ENCODE measurements at regions not wholly inside any gene's neighbourhood (a gene's known extent, or its start where the extent isn't known, plus 50 kb on each side); places are given as distances from the start of the nearest gene placed in this dataset.

DNA sequence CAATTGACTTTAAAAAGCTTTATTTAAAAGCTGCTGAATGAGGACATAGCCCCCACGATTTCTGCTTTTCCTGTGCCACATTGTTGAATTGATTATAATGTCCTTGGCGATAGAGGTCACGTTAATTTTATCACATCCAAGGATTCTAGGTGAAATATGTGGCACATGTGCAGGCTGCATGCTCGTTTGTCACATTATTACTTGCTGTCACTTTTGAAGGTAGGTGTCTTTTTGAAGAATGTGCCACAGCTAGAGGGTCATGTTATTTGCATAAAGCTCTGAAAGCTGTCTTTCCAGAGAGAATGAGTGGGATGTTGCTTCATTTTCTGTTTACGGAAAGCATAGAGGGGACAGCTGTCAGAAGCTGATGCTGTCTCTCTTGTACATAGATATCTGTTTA, 927.6 kb upstream of the ATXN8OS start:
- no peak overlapping the region for H3K4me3 ChIP-seq
- TF ChIP-seq, protein P1, sequence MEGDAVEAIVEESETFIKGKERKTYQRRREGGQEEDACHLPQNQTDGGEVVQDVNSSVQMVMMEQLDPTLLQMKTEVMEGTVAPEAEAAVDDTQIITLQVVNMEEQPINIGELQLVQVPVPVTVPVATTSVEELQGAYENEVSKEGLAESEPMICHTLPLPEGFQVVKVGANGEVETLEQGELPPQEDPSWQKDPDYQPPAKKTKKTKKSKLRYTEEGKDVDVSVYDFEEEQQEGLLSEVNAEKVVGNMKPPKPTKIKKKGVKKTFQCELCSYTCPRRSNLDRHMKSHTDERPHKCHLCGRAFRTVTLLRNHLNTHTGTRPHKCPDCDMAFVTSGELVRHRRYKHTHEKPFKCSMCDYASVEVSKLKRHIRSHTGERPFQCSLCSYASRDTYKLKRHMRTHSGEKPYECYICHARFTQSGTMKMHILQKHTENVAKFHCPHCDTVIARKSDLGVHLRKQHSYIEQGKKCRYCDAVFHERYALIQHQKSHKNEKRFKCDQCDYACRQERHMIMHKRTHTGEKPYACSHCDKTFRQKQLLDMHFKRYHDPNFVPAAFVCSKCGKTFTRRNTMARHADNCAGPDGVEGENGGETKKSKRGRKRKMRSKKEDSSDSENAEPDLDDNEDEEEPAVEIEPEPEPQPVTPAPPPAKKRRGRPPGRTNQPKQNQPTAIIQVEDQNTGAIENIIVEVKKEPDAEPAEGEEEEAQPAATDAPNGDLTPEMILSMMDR (IDR thresholded peaks at IDR 0.05): no peak
- no peak for TF ChIP-seq POLR2A (IDR thresholded peaks at IDR 0.05)
- TF ChIP-seq POLR2AphosphoS5 (IDR thresholded peaks at IDR 0.05): no peak
- no peak for TF ChIP-seq EP300 (IDR thresholded peaks at IDR 0.05; ENCODE audit: low read depth)
- no peak for DNase-seq
- no peaks in the 10 kb centered on the region for H3K4me1 ChIP-seq
- WGBS, 2 donors (ENCODE audit: low coverage in 1 of 2): 65 to 71% methylated on average over 3 to 5 of the region's 5 CpGs
- no peak overlapping the region for H3K27ac ChIP-seq
- no peaks in the 10 kb centered on the region for H3K27me3 ChIP-seq
- in situ Hi-C loops (cut with MboI; ENCODE audit: low pct_ligation_motif_present in 1 of 4, low pct_unique_long_range_greater_than_20kb in 1 of 4, low sequenced_read_pairs in 3 of 4): no loop called here
- intact Hi-C loops (cut with DNase I; ENCODE audit: low total_unique reads): no loop called here
- H3K9me3 ChIP-seq: no peaks in the 10 kb centered on the region
- no peaks in the 10 kb centered on the region for H3K36me3 ChIP-seq

DNA sequence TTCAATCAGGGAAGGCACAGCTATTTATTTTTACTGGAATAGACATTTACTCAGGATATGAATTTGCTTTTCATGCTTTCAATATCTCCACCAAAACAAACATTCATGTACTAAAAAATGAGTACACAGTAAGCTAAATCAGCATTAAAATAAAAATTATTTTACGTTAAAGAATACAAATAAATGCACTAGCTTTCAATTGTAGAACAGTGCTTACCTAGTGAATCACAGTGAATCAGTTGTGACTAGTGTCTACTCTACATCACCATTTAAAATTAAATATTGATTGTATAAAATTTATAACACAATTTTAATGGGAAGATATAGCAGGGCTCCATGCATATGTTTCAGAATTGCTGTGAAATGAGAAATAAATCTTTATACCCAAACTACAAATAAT, 929.6 kb upstream of the ATXN8OS start:
- in situ Hi-C loops (cut with MboI; ENCODE audit: low pct_ligation_motif_present in 1 of 4, low pct_unique_long_range_greater_than_20kb in 1 of 4, low sequenced_read_pairs in 3 of 4): no loop called here
- intact Hi-C loops (cut with DNase I; ENCODE audit: low total_unique reads): no loop called here

DNA sequence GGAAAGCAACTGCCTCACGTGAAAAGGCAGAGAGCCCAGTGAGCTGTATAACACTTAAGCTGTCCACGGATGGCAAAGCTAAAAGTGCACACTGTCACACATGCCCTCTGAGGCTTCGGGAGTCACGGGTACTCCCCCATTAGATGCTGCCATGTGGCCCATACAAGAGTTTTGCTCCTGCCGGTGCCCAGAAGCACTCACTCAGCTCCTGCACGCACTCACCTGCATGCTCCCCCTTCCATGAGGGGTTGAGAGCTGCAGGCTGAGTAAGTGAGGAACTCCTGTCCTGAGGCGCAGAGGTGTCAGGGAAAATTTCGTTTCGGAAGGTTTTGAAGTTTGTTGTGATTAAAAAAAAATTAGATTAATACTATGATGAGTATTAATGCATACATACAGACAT, 939.2 kb upstream of the ATXN8OS start:
- WGBS, 2 donors (ENCODE audit: low coverage in 1 of 2): 79 to 93% methylated on average over 3 to 9 of the region's 9 CpGs
- in situ Hi-C loops (cut with MboI; ENCODE audit: low pct_ligation_motif_present in 1 of 4, low pct_unique_long_range_greater_than_20kb in 1 of 4, low sequenced_read_pairs in 3 of 4) (no loop called here), intact Hi-C loops (cut with DNase I; ENCODE audit: low total_unique reads) (no loop called here)
- no peaks in the 10 kb centered on the region for H3K27me3 ChIP-seq
- H3K9me3 ChIP-seq: no peaks in the 10 kb centered on the region
- no peak overlapping the region for H3K27ac ChIP-seq
- no peak overlapping the region for H3K4me3 ChIP-seq
- H3K4me1 ChIP-seq: no peaks in the 10 kb centered on the region
- TF ChIP-seq POLR2A (IDR thresholded peaks at IDR 0.05) (no peak), POLR2AphosphoS5 (IDR thresholded peaks at IDR 0.05) (no peak), EP300 (IDR thresholded peaks at IDR 0.05; ENCODE audit: low read depth) (no peak)
- TF ChIP-seq, protein P1 (IDR thresholded peaks at IDR 0.05): no peak
- no peak for DNase-seq
- no peaks in the 10 kb centered on the region for H3K36me3 ChIP-seq

More for the DNA sequence above, 929.6 kb upstream of the ATXN8OS start:
- DNase-seq: no peak
- WGBS, 2 donors (ENCODE audit: low coverage in 1 of 2): 73 to 80% methylated on average over 1 of the region's 1 CpG
- no peaks in the 10 kb centered on the region for H3K9me3 ChIP-seq
- H3K27ac ChIP-seq: no peak overlapping the region
- H3K4me1 ChIP-seq: no peaks in the 10 kb centered on the region
- no peak overlapping the region for H3K4me3 ChIP-seq
- no peaks in the 10 kb centered on the region for H3K36me3 ChIP-seq
- TF ChIP-seq POLR2AphosphoS5 (IDR thresholded peaks at IDR 0.05) (no peak), EP300 (IDR thresholded peaks at IDR 0.05; ENCODE audit: low read depth) (no peak), POLR2A (IDR thresholded peaks at IDR 0.05) (no peak)
- TF ChIP-seq, protein P1 (IDR thresholded peaks at IDR 0.05): no peak
- H3K27me3 ChIP-seq: no peaks in the 10 kb centered on the region

DNA sequence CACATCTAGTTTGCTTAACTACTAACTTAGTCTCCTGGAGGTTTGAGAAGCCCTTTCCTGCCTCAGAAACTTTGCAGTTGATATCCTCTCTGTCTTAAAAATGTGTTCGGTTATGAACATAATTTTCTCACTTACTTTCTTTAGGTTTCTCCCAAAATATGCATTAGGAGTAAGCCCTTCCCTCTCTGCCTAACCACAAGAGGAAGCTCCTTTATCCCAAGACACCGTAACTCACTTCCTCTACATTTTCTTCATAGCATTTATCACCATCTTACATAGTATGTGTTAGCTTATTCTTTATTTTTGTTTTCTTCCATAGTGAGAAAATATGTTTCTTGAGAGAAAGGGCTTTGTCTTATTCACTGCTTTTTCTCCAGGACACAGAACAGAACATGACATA, 952.5 kb upstream of the ATXN8OS start:
- Histone ChIP-seq H3K9me3 (no peaks in the 10 kb centered on the region), H3K36me3 (no peaks in the 10 kb centered on the region), H3K4me3 (no peak overlapping the region), H3K27ac (no peak overlapping the region), H3K27me3 (no peaks in the 10 kb centered on the region), H3K4me1 (no peaks in the 10 kb centered on the region)
- WGBS, 2 donors (ENCODE audit: low coverage in 1 of 2): 55 to 58% methylated on average over 2 of the region's 2 CpGs
- DNase-seq: no peak
- TF ChIP-seq, protein P1 (IDR thresholded peaks at IDR 0.05): no peak
- no peak for TF ChIP-seq EP300 (IDR thresholded peaks at IDR 0.05; ENCODE audit: low read depth)
- no peak for TF ChIP-seq POLR2A (IDR thresholded peaks at IDR 0.05)
- no peak for TF ChIP-seq POLR2AphosphoS5 (IDR thresholded peaks at IDR 0.05)
- intact Hi-C loops (cut with DNase I; ENCODE audit: low total_unique reads): no loop called here
- in situ Hi-C loops (cut with MboI; ENCODE audit: low pct_ligation_motif_present in 1 of 4, low pct_unique_long_range_greater_than_20kb in 1 of 4, low sequenced_read_pairs in 3 of 4): no loop called here

All from transverse colon (tissue), 4 donors.